ENCODE measurements at regions not wholly inside any gene's neighbourhood (a gene's known extent, or its start where the extent isn't known, plus 50 kb on each side); places are given as distances from the start of the nearest gene placed in this dataset.

- TF ChIP-seq ZNF274 (IDR thresholded peaks at IDR 0.05; ENCODE audit: borderline replicate concordance, extremely low read depth, low read length) (no peak), CTCF (IDR thresholded peaks at IDR 0.05; ENCODE audit: control extremely low read depth in 1 of 3, insufficient read depth in 1 of 3, low read depth in 1 of 3, low read length in 3 of 3) (no peak), SRF (IDR thresholded peaks at IDR 0.05; ENCODE audit: low read depth, low read length) (no peak), POLR2AphosphoS5 (IDR thresholded peaks at IDR 0.05; ENCODE audit: low read depth, low read length) (no peak), BCL11A (IDR thresholded peaks at IDR 0.05; ENCODE audit: low read depth in 2 of 2, low read length in 2 of 2) (no peak), POLR2A (IDR thresholded peaks at IDR 0.05; ENCODE audit: control extremely low read depth in 1 of 2, low read depth in 2 of 2, low read length in 2 of 2) (no peak), MAX (IDR thresholded peaks at IDR 0.05) (no peak), EZH2 (IDR thresholded peaks at IDR 0.05; ENCODE audit: low read depth, low read length, severe bottlenecking) (no peak)
Measured at GRCh38 chr5:85515588-85515987, 1102.2 kb upstream of the COX7C start.

Measured in H1 (cell line).